HG03575 (cell line): ENCODE measurements at regions not wholly inside any gene's neighbourhood (a gene's known extent, or its start where the extent isn't known, plus 50 kb on each side); places are given as distances from the start of the nearest gene placed in this dataset.
"Not testable (repeated sequence)": the region's sequence is repeated elsewhere in the genome, so short reads cannot be mapped to it uniquely, and the experiment has no call there.

Experiments used
- ATAC-seq: cut with Tn5 transposase; IDR thresholded peaks from one replicate; pipeline ENCODE4 v1.9.1; 2021; ENCODE audit not compliant: unreplicated experiment, insufficient number of reproducible peaks, low FRiP score; ENCODE audit errors: extremely low read depth

DNA sequence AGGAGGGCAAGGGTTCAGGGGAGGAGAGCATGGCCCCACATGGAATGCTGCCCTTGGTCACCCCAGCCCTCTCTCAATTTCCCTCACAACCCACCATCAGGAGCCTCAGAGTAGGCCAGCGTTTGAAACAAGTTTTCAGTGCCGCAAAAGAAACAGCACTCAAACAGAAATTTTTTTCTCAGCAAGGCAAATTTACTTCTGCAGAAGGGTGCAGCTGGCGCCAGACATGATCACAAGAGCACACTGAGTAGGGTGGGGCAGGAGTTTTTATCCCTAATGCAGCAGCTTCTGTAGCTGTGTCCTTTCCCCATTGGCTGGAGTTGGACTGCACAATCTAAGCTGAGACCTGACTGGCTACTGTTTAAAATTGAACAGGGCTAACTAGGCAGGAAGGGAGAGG, 287.8 kb upstream of the CDYL start:
- ATAC-seq: no peak

GRCh38 chr6:4487538-4487937, 288.7 kb upstream of the CDYL start:
- no peak for ATAC-seq

- no peak for ATAC-seq
Observed at GRCh38 chr6:4486568-4487315, 289.5 kb upstream of the CDYL start.

DNA sequence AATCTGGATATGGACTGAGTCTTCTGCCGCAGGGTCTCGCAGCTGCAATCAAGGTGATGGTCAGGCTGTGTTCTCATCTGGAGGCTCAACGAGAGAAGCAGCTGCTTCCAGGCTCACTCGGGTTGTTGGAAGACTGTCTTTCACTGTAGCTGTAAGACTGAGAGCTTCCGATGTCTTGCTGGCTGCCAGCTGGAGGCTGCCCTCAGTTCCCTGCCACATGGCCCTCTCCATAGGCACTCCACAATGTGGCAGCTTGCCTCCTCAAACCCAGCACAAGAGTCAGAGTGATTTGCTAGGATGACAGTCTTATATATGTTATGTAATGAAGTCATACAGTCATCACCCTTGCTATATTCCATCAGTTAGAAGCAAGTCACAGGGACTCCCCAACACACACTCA, 290.5 kb upstream of the CDYL start:
- no peak for ATAC-seq

GRCh38 chr6:4482461-4482860, 293.7 kb upstream of the CDYL start:
- no peak for ATAC-seq

DNA sequence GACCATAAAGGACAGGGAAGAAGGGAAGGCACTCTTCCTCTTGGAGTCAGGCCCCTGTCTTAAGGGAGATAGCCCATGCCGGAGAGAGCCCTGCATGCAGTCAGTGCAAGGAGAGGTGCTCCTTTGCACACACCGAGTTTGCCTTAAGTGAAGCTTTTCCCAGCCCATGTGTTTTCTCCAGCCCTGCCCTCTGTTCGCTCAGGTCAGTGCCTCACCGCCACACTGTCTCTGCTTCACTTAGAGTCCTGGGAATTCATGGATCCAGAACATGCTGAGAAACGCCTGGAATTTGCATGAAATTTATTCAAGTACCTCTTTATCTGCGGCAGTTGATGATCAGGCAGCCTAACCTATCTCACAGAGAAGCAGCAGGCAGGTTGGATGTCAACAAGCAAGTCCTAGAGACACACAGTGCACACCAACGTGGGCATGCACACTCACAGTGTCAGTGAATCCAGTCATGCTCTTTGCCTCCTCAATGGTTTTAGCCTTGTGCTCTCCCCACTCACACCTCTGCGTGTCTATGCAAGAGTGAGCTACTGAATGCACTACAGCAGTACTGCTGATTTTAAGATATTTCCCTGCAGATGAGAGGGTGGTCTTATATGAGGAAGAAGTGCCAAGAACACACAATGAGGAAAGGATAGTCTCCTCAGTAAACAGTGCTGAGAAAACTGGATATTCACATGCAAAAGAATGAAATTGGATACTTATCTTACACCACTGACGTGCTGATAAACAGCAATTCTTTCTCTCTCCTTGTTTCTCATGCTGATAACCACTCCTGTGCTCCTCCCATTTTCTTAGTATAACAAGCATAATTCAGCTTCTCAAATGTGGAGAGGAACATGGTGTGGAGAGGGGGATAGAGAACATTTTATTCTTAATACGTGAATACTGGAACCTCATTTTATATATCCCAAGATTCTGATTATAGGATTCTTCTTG, 295.1 kb upstream of the CDYL start:
- ATAC-seq: no peak

DNA sequence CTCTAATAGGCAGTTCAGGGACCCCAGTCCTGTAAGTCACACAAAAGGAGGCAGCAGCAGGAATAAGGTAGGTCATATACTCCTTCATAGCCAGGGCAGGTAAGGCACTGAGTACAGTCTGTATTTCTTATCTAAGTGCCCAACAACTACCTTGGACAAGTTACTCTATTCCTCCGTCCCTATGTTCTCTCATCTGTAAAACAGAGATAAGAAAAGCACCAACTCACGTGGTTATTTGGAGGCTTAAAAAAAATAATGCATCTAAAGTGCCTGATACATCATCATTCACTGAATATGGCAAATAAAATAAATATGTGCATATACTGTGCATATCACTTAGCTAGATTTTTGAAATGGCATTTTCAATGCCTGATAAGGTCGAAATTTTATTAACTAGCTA, 298.1 kb upstream of the CDYL start:
- no peak for ATAC-seq

DNA sequence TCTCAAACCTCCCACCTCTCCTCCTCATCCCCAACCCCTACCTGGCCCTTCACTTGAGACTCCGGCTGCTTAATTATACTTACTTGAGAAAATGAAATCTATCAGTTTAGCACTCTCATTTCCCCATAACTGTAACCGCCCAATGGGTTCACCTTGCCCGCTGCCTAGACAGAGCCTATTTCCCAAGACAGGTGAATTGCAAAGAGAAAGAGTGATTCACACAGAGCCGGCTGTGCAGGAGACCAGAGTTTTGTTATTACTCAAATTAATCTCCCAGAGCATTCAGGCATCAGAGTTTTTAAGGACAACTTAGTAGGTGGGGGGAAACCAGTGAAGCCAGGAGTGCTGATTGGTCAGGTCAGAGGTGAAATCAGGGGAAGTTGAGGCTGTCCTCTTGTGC, 301.4 kb upstream of the CDYL start:
- ATAC-seq: no peak

DNA sequence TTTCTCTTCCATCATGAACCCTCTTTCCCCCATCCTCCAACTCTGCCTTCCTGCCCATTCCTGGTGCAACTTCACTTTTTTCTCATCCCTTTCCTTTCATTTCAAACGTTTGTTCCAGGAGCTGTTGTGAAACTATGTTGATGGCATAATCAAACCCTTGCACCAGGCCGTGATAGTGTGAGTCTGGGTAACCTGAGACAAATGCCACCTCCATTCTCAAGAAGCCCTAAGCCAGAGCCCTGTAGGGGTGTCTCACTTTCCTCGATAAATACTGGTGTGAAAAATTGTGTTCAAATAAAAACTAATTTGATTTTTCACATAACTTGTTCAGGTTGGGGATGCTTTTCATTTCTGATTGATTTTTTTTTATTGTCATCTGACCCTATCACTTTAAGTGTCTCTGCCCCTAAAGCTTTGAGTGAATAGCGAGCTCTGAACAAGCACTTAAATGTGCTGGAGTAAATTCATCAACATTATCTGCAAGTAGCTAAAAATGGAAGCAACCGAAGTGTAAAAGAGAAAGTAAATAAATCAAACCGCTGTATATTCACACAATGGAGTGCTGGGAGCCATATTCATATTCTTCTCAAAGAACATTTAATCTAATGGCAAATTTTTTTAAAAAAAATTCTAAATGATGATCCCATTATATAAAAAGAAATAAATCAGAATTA, 303.1 kb upstream of the CDYL start:
- no peak for ATAC-seq

DNA sequence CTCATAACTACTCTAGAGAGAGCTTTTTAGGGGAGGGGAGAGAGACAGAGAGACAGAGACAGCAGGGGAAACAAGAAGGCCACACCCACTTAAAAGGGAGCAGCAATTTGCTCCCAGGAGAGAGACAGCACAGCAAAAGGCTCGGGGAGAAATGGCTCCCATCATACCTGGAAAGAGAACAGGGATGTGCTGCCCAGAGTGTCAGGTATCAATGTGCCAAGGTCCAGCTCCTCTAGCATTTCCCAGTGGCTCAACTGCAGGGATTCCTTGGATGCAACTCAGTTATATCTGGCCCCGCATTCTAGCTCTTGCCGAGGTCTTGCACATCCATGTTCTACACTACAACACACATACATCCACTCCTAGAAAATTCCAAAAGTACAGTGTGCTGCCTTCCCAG, 304.0 kb upstream of the CDYL start:
- no peak for ATAC-seq

DNA sequence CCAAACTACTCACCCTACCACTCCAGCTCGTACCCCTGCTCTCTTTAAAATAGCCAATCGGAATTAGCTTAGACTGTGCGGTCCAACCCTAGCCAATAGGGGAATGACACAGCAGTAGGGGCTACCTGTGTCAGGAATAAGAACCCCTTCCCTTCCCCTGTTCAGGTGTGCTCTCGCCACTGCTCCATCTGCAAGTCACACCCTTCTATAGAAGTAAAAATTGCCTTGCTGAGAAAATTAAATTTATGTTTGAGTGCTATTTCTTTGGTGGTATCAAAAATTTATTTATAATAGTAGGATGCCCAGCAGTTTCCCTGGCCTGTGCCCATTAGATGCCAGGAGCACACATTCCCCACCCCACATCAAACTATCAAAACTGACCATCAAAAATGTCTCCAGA, 304.7 kb upstream of the CDYL start:
- ATAC-seq: not testable (repeated sequence)

- ATAC-seq: no peak
Observed at GRCh38 chr6:4470698-4471210, 305.4 kb upstream of the CDYL start.

DNA sequence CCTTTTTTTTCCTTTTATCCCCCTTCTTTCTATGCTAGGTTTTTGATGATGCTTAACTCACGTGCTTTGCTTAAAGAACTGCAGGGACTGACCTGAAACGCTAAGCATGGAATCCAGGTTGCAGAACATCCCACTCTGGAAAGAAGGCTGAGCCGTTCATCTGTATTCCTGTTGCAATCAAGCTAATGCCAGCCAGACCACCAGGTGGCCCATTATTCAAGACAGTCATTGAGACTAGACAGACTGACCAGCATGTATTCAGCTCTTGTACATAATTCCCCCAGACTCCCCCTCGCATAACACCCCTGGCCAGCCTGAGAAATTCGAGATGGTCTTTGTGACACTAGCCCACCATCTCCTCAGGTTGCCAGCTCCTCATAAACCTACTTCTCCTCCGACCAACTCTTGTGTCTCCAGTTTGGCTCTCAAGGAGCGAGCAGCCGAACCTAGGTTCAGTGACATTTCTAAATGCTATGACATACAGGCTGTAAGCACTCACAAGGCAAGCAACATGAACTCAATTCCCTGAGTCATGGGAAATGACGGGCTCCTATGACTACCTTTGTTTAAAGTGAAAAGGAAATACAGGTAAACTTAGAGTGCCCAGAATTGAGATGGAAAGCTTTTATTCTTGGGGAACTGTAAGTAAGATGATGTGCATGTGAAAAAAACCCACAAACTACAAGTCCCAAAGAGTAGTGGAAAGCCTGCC, 309.3 kb upstream of the CDYL start:
- ATAC-seq: no peak

DNA sequence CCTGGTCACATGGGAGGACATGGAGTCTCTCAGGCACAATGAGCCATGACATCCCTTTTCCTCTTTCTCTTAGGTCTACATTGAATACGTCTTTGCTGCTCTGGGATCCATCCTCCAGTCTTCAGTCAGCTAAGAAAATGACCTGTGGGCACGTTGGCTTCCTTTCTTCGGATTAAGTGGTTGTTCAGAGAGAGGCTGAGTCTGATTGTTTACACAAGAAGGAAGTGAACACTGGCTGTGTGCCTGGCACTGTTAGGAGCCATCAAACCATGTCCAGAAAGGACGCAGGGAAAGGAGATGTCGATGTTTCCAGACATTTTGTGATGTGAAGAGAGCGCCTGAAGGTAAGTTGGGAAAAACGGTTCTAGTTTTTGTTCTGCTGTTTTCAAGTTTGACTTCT, 309.9 kb upstream of the CDYL start:
- ATAC-seq: no peak

GRCh38 chr6:4464638-4465037, 311.6 kb upstream of the CDYL start:
- no peak for ATAC-seq

DNA sequence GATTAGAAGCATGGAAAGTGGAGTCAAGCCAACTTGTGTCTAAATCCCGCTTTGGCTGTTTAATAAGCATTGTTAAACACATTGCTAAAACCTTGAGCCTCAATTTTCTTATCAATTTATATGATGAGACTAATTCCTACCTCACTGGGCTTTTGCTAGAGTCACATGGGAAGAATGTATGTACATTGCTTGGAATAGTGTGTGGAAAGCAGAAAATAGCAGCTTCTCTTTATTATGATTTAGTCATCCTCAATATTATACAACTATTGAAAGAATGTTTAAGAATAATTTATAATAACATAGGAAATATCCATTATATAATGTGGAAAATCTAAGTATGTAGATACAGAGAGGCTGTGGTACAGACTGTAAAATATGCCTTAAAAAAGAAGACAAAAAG, 313.0 kb upstream of the CDYL start:
- no peak for ATAC-seq

DNA sequence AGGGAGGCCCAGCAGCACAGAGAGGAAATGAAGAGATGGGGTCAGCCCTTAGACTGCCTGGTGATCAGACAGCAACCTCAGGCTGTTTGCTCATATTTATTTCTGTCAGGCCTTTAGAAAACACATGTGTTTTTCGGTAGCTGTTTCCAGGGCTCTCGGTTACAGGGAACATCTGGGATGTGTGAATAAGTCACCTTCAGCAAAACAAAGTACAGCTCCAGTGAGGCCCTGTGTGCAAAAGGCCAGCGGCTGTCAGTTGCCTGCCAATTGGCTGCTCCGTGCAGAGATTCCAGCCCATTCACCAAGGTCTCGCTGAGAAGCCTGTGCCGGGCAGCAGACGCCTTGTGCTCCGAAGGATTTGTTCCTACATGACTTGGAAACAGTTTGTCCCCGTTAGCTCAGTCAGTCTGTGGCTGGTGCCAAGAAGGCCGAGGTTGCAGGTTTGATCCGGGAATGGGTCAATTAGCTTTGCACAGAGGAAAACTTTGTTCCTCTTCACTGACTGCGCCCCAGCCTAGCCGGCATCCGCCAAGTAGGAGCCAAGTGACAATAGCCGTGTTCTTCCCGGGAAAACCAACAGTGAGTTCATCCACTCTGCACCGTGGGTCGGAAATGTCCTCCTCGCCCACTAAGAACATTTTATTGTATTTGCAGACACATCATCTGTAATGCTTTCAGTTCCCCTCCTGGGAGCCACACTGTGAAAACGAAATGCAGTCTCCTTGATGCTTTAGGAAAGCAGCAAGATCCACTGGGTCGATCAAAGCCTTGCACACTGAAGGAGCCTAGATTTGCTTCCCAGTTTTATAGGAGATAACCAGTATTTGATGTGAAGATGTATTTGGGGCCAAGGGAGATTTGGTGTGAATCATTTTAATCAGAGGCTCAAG, 315.4 kb upstream of the CDYL start:
- ATAC-seq: no peak

GRCh38 chr6:4459996-4460395, 316.2 kb upstream of the CDYL start:
- no peak for ATAC-seq
